Peyer's patch (tissue), 4 donors: ENCODE measurements at regions not wholly inside any gene's neighbourhood (a gene's known extent, or its start where the extent isn't known, plus 50 kb on each side); places are given as distances from the start of the nearest gene placed in this dataset.

Experiments used
- DNase-seq, 3 donors: peaks; one replicate each; pipeline ENCODE4 v3.0.0-alpha.2; 2017 to 2019
- H3K27ac ChIP-seq, 4 donors: fragments of 200-600 bp; sonication (generic); one replicate each; pipeline ENCODE4 v1.5.1; 2016 to 2019
- H3K27me3 ChIP-seq, 2 donors: fragments of 200-600 bp; sonication (generic); one replicate each; pipeline ENCODE4 v1.5.1; 2019
- H3K36me3 ChIP-seq, 3 donors: fragments of 200-600 bp; sonication (generic); one replicate each; pipeline ENCODE4 v1.5.1; 2016 to 2019
- H3K4me1 ChIP-seq, 4 donors: fragments of 200-600 bp; sonication (generic); one replicate each; pipeline ENCODE4 v1.5.1; 2016 to 2019
- H3K4me3 ChIP-seq, 4 donors: fragments of 200-600 bp; sonication (generic); 1 replicate in 3 of 4; 2 replicates in 1 of 4; pipeline ENCODE4 v1.5.1; 2016 to 2019; ENCODE audit warnings: mild to moderate bottlenecking in 1 of 4
- H3K9me3 ChIP-seq, 4 donors: fragments of 200-600 bp; sonication (generic); one replicate each; pipeline ENCODE4 v1.5.1; 2016 to 2019; ENCODE audit warnings: mild to moderate bottlenecking in 1 of 4
- CTCF ChIP-seq, 6 experiments: fragments of 450-650 bp in 4 of 6; fragments of 200-600 bp in 2 of 6; sonication (generic) in 1 of 6; IDR thresholded peaks; one replicate each; pipeline ENCODE4 v1.5.1; 2017 to 2019; ENCODE audit warnings: antibody characterized with exemption in 6 of 6, mild to moderate bottlenecking in 3 of 6, moderate library complexity in 1 of 6
- POLR2A ChIP-seq, 2 donors: fragments of 450-650 bp; IDR thresholded peaks; one replicate each; pipeline ENCODE4 v1.5.1; 2017; ENCODE audit warnings: antibody characterized with exemption in 2 of 2, mild to moderate bottlenecking in 2 of 2, moderate library complexity in 2 of 2

- no peaks in the 10 kb centered on the region for H3K9me3 ChIP-seq
- no peaks in the 10 kb centered on the region for H3K36me3 ChIP-seq
- TF ChIP-seq POLR2A (IDR thresholded peaks at IDR 0.05) (no peak), CTCF (IDR thresholded peaks at IDR 0.05) (no peak)
- no peaks in the 10 kb centered on the region for H3K27me3 ChIP-seq
- peaks cover 0 to 1% (median 0%) of the 10 kb centered on the region in 4 donors for H3K4me1 ChIP-seq
- no peak overlapping the region for H3K4me3 ChIP-seq
- H3K27ac ChIP-seq: no peak overlapping the region
- no peak for DNase-seq
Observed at GRCh38 chr13:24613755-24614154, 66.5 kb upstream of the ATP12A start.

GRCh38 chr13:24614306-24615080 is 65.7 kb upstream of the ATP12A start:
- DNase-seq: no peak
- Histone ChIP-seq H3K9me3 (no peaks in the 10 kb centered on the region), H3K4me3 (no peak overlapping the region), H3K4me1 (peaks cover 0 to 8% (median 0%) of the 10 kb centered on the region in 4 donors), H3K36me3 (no peaks in the 10 kb centered on the region), H3K27ac (no peak overlapping the region), H3K27me3 (no peaks in the 10 kb centered on the region)
- TF ChIP-seq CTCF (IDR thresholded peaks at IDR 0.05) (no peak), POLR2A (IDR thresholded peaks at IDR 0.05) (no peak)

- Histone ChIP-seq H3K4me3 (no peak overlapping the region), H3K36me3 (no peaks in the 10 kb centered on the region), H3K9me3 (no peaks in the 10 kb centered on the region), H3K27ac (no peak overlapping the region), H3K27me3 (no peaks in the 10 kb centered on the region), H3K4me1 (peaks cover 0 to 8% (median 0%) of the 10 kb centered on the region in 4 donors)
- DNase-seq: no peak
- TF ChIP-seq POLR2A (IDR thresholded peaks at IDR 0.05) (no peak), CTCF (IDR thresholded peaks at IDR 0.05) (no peak)
Observed at GRCh38 chr13:24615114-24615513, 65.1 kb upstream of the ATP12A start.

GRCh38 chr13:24615911-24616472 is 64.2 kb upstream of the ATP12A start:
- DNase-seq: no peak
- no peak overlapping the region for H3K4me3 ChIP-seq
- peaks cover 0 to 8% (median 0%) of the 10 kb centered on the region in 4 donors for H3K4me1 ChIP-seq
- H3K36me3 ChIP-seq: no peaks in the 10 kb centered on the region
- no peaks in the 10 kb centered on the region for H3K9me3 ChIP-seq
- no peaks in the 10 kb centered on the region for H3K27me3 ChIP-seq
- H3K27ac ChIP-seq: no peak overlapping the region
- TF ChIP-seq CTCF (IDR thresholded peaks at IDR 0.05) (no peak), POLR2A (IDR thresholded peaks at IDR 0.05) (no peak)

GRCh38 chr13:24616514-24616913 is 63.7 kb upstream of the ATP12A start:
- H3K9me3 ChIP-seq: no peaks in the 10 kb centered on the region

More at GRCh38 chr13:24616514-24616913, 63.7 kb upstream of the ATP12A start:
- peaks cover 0 to 8% (median 0%) of the 10 kb centered on the region in 4 donors for H3K4me1 ChIP-seq
- H3K4me3 ChIP-seq: no peak overlapping the region
- no peaks in the 10 kb centered on the region for H3K36me3 ChIP-seq
- TF ChIP-seq CTCF (IDR thresholded peaks at IDR 0.05): no peak
- TF ChIP-seq POLR2A (IDR thresholded peaks at IDR 0.05): no peak
- no peak for DNase-seq
- no peak overlapping the region for H3K27ac ChIP-seq
- H3K27me3 ChIP-seq: no peaks in the 10 kb centered on the region
